H7 (cell line): ENCODE measurements at regions not wholly inside any gene's neighbourhood (a gene's known extent, or its start where the extent isn't known, plus 50 kb on each side); places are given as distances from the start of the nearest gene placed in this dataset.

Experiments used
- DNase-seq: peaks from one replicate; pipeline ENCODE4 v3.0.0; 2012
- H3K27me3 ChIP-seq: 2 replicates; pipeline ENCODE4 v1.6.0; 2011; ENCODE audit warnings: mild to moderate bottlenecking, low read length; ENCODE audit not compliant: control insufficient read depth, insufficient read depth
- H3K36me3 ChIP-seq: replicated peaks from 2 replicates; pipeline ENCODE4 v1.5.1; 2011; ENCODE audit warnings: low read length; ENCODE audit not compliant: control insufficient read depth, insufficient read depth
- H3K4me3 ChIP-seq: 2 replicates; pipeline ENCODE4 v1.5.1; 2011; ENCODE audit warnings: low read depth, mild to moderate bottlenecking, control low read depth, low read length, moderate library complexity; ENCODE audit not compliant: insufficient read depth

DNA sequence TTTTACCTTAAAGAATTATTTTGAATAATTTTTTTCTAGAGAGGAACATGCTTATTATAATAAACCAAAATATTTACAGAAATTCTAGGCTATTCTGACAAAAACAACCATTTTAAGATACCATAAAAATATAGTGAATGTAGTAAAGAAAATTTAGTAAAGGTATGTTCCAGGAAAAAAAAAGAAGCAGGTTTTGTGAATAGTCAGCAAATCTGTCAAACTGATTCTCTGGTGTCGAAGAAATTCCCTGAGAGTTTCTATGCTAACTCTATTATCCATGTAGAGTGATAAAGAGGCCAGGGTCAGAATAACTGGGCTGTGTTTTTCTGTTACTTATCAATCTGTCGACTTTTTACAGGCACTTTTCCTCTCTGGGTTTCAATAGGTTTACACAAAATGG is 459.2 kb downstream of the KIF4B start:
- H3K4me3 ChIP-seq: no peak overlapping the region
- no peaks in the 10 kb centered on the region for H3K36me3 ChIP-seq
- no peak for DNase-seq
- no peaks in the 10 kb centered on the region for H3K27me3 ChIP-seq

DNA sequence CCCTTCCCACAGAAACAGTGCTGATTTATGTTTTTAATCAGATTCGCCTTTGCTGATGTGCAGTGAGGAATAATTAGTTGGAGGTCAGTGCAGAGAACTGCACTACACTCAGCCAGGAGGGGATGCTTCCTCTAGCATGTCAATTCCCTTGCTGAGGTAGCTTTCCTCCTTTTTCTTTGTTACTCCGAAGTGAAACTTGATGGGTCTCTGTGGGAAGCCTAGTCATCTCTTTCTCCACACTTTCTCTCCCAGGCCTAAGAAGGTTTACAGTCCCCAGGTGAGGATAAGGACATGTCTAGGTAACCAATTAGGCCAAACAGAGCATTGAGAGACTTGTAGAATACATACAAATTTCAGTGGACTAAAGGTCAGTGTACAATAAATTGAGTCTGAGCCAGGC is 461.8 kb downstream of the KIF4B start:
- no peak for DNase-seq
- Histone ChIP-seq H3K27me3 (no peaks in the 10 kb centered on the region), H3K36me3 (no peaks in the 10 kb centered on the region), H3K4me3 (no peak overlapping the region)

DNA sequence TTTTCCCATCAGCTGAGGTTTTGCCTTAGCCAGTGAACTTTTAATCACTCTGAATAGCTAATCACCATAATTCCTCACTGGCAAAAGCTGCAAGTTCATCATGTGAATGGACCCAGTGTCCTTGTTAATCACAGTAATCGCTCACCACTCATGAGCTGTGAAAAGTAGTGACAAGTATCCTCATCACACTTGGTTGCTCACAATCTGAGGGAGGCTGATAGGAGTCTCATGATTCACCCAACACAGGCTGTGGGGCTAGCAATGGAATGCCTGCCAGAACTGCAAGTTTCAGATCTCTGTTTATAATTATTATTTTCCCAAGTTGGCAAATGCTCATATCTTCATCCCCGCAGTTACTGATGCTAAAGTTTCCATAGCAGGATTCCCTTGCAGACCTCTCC is 467.2 kb downstream of the KIF4B start:
- H3K4me3 ChIP-seq: no peak overlapping the region
- no peaks in the 10 kb centered on the region for H3K27me3 ChIP-seq
- DNase-seq: no peak
- no peaks in the 10 kb centered on the region for H3K36me3 ChIP-seq

DNA sequence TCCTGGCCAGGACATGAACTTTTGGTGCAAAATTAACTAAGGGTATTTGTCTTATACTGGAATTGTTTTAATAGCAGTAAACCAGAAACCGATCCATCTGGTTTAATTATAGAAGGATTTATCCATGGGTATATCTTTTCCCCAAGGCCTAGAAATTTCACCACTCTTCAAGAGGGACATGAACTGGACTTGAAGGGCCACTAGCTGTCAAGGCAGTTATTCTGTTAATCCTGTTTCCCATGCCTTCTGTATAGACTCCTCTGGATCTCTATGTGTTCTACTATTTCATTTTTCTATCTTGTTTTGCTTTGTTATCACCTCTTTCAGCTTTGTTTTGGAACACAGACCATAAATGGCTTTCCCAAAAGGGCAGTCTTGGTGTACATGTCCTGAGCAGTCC is 467.6 kb downstream of the KIF4B start:
- Histone ChIP-seq H3K27me3 (no peaks in the 10 kb centered on the region), H3K4me3 (no peak overlapping the region), H3K36me3 (no peaks in the 10 kb centered on the region)
- no peak for DNase-seq

DNA sequence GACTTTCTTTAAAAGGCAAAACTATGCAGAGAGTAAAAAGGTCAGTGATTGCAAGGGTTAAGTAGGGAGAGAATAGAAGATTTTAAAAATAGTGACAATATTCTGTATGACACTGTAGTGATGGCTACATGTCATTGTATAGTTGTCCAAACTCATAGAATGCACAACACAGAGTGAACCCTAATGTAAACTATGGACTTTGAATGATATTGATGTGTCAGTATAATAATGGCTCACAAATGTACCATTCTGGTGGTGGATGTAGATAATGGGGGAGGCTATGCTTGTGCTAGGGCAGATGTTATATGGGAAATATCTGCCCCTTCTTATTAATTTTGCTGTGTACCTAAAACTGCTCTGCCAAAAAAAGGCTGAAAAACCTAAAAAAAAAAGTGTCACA is 468.9 kb downstream of the KIF4B start:
- Histone ChIP-seq H3K4me3 (no peak overlapping the region), H3K27me3 (no peaks in the 10 kb centered on the region), H3K36me3 (no peaks in the 10 kb centered on the region)
- no peak for DNase-seq

DNA sequence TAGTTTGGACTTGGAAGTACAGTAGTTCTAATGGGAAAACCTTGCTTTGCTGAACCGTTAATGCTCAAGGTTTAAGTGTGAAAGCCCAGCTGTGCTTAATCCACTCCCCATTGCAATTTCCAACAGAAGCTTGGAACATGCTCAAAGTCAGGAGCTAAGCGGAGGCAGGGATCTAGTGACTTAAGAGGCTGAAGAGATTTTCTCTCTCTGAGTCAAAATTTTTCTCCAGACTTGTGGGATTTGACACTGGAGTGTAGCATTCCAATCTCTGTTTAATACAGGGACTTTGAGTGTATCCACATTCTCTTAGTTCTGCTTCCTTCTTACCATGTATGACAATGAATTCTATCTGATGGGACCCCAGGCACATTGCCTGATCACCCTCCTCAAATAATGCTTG is 471.8 kb downstream of the KIF4B start:
- H3K36me3 ChIP-seq: no peaks in the 10 kb centered on the region
- no peaks in the 10 kb centered on the region for H3K27me3 ChIP-seq
- H3K4me3 ChIP-seq: no peak overlapping the region
- DNase-seq: no peak

DNA sequence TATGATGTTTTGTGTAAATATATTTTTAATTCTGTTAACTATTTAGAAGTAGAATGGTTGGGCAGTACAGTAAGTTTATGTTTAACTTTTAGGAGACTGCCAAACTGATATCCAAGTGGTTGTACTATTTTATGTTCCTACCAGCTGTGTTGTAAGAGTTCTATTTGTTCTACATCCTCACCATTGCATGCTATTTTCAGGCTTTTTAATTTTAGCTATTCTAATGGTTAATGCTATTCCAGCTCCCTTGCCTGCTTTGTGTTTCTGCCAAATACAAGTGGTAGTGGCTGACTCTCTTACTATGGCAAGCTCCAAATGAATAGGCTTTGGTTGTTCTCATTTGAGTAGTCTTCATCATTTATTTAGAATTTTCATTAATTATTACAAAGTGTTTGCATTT is 476.4 kb downstream of the KIF4B start:
- H3K4me3 ChIP-seq: no peak overlapping the region
- no peaks in the 10 kb centered on the region for H3K27me3 ChIP-seq
- no peaks in the 10 kb centered on the region for H3K36me3 ChIP-seq
- DNase-seq: no peak

DNA sequence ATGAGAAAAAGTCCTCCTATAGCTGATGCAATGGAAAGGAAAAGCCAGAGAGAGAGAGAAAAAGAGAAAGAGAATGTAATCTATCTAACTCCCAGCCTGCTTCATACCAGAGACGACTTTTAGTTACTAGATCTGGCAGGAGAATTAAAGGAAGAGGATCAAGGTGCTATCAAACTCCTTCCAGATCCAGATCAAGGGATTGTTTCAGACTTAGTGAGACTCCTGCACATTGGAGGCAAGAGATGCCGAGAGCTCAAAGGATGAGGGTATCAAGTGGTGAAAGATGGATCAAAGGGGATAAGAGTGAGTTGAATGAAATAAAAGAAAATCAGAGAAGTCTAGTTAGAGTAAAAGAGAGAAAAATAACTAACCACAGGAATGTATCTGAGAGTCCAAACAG is 478.6 kb downstream of the KIF4B start:
- DNase-seq: no peak
- Histone ChIP-seq H3K27me3 (no peaks in the 10 kb centered on the region), H3K4me3 (no peak overlapping the region), H3K36me3 (no peaks in the 10 kb centered on the region)

DNA sequence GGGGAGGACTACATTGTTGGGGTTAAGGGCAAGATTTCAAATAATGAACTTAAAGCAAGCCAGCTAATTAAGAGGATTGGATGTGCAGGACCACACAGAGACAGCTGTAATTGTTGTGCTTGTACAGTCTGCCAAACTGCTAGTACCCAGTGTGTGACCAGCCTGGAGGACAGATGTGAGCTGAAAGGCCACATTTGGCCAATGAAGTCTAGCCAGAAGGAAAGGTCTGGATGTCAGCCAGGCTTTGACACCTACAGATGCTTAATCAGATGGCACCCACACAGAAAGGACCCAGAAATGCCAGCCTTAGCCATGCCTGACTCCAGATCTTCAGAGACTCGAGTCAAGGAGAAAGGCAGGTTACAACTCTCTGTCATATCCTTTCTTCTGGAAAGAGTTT is 491.1 kb downstream of the KIF4B start:
- no peak for DNase-seq
- H3K36me3 ChIP-seq: no peaks in the 10 kb centered on the region
- no peaks in the 10 kb centered on the region for H3K27me3 ChIP-seq
- H3K4me3 ChIP-seq: no peak overlapping the region

DNA sequence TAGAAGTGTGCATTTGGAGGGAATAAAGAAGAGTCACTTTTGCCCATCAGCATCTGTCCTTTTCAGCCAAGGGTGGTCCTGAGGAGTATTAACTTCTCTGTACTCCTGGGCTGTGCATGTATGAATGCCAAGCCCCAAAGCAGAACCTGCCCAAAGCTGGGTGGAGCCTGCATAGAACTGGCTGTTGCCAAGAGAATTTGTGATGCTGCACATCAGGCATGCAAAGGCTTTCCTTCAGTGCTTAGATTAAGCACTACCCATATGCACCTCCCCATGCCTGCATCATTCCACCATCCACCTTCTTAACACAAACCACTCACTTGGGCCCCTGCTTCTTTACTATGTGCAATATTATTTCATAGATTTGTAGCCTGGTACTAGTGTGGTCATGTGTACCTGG is 493.8 kb downstream of the KIF4B start:
- H3K27me3 ChIP-seq: no peaks in the 10 kb centered on the region
- H3K4me3 ChIP-seq: no peak overlapping the region
- H3K36me3 ChIP-seq: no peaks in the 10 kb centered on the region
- no peak for DNase-seq

DNA sequence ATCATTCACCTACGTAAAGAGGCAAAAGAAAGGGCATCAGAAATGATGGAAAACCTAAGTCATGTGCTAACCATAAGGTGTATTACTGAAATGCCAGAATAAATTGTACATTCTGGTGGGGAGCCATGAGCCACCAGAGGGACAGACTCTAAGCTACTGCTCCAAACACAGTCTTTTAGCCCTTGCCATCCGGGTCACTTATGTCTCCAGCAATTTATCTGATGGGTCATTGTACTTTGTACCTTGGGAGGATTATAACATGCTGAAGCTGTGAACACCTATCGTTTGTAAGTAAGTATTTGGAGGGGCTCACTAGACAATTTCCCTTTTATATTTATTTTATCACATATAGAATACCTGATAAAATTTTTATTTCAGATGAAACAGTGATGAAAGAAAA is 495.1 kb downstream of the KIF4B start:
- no peaks in the 10 kb centered on the region for H3K36me3 ChIP-seq
- no peak for DNase-seq
- H3K27me3 ChIP-seq: no peaks in the 10 kb centered on the region
- no peak overlapping the region for H3K4me3 ChIP-seq

DNA sequence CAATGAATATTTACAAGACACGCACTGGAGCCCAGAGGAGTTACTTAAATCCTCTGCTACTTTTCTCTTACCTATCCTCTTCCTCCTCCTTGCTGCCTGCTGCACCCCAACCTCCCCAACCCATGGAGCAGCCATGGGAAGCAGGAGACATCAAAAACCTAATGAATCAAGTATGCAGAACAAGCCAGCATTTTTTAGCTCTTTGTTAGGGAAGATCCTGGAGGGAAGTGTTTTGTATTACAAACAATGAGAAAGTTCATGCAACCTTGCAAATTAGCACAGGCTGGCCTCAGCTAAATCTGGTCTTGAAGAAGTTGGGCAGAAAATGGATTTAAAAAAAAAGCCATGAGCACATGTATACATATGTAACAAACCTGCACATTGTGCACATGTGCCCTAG is 498.8 kb downstream of the KIF4B start:
- no peaks in the 10 kb centered on the region for H3K27me3 ChIP-seq
- H3K4me3 ChIP-seq: no peak overlapping the region
- peak; percentile 3 for DNase-seq
- H3K36me3 ChIP-seq: no peaks in the 10 kb centered on the region

DNA sequence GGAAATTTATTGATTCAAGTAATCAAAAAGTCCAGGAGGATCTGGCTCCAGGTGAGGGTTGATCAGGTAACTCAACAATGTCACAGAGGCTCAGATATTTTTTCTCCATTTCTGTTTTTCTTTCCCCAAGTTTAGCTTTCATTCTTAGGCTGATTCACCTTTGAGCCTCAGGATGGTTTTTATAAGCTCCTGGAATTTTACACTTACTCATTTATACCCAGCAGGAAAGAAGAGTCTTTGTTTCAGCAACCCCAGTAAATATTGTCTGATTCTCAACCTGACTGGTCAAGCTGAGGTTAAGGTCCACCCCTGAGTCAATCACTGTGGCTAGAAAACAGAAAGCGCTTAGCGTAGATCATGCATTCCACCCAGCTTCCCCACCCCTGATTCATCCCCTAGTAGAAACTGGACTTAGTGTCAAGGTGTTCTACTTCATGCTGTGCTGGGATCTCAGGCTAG is 500.6 kb downstream of the KIF4B start:
- Histone ChIP-seq H3K27me3 (no peaks in the 10 kb centered on the region), H3K36me3 (no peaks in the 10 kb centered on the region), H3K4me3 (no peak overlapping the region)
- DNase-seq: no peak

DNA sequence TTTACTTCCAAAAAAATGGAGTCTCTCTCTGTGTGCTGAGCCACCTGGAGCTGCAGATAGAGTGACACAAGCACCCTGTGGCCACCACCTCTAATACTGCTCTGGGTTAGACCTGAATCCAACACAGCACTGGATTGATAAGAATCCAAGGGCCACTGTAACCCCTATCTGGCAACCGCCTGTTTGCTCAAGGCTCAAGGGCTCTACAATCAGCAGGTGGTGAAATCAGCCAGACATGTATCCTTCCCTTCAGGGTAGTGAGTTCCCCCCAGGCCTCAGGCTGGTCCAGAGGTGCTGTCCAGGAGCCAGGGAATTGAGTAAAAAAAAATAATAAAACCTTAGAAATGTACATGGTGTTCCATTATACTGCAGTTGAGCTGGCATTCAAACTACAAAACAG is 509.0 kb downstream of the KIF4B start:
- no peak for DNase-seq

DNA sequence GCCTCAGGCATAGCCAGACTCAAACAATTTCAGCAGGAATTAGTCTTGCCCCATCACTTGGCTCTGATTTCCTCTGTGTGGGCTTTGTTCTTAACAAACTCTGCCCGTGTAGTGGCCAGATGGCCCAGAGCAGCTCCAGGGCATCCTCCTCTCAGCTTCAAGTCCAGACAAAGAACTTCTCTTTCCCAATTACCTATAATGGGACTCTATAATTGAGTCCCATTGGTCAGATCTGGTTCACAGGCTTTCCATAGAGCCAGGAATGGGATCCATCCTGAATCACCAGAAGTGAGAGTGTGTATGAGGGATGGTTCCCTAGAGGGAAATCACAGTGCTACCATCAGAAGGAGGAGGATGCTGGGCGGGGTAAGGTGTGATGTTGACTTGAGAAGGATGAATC is 515.8 kb downstream of the KIF4B start:
- DNase-seq: no peak
- Histone ChIP-seq H3K36me3 (no peaks in the 10 kb centered on the region), H3K4me3 (no peak overlapping the region), H3K27me3 (no peaks in the 10 kb centered on the region)

More for the DNA sequence above, 509.0 kb downstream of the KIF4B start:
- H3K27me3 ChIP-seq: no peaks in the 10 kb centered on the region
- no peaks in the 10 kb centered on the region for H3K36me3 ChIP-seq
- H3K4me3 ChIP-seq: no peak overlapping the region

DNA sequence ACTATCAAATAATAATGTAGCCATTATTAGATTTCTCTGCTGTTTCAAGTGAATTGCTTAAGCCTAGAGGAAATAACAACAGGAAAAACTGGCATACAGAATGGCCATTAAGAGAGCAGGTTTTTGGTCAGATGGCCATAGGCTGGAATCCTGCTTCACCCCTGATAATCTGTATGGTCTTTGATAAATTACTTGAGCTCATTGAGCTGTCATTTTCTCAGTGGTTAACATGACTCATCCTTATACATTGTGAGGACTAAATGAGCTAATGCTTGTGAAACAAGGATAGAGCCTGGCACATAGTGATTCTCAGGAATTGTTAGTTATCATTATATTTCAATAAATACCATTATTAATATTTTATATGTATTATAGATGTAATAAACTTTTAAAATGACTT is 516.5 kb downstream of the KIF4B start:
- H3K27me3 ChIP-seq: no peaks in the 10 kb centered on the region
- no peak for DNase-seq
- H3K36me3 ChIP-seq: no peaks in the 10 kb centered on the region
- no peak overlapping the region for H3K4me3 ChIP-seq
